Right lobe of liver (tissue), 4 donors: ENCODE measurements at regions not wholly inside any gene's neighbourhood (a gene's known extent, or its start where the extent isn't known, plus 50 kb on each side); places are given as distances from the start of the nearest gene placed in this dataset.

ENCODE experiments used
- CTCF ChIP-seq, 4 donors: fragments of 200-600 bp in 3 of 4; fragments of 450-650 bp in 1 of 4; IDR thresholded peaks; one replicate each; pipeline versions ENCODE4 v1.5.1 to v1.8.0; 2016 to 2022; ENCODE audit warnings: antibody characterized with exemption in 4 of 4, mild to moderate bottlenecking in 2 of 4
- POLR2A ChIP-seq: fragments of 450-650 bp; IDR thresholded peaks from one replicate; pipeline ENCODE4 v1.6.1; 2017; ENCODE audit warnings: antibody characterized with exemption, mild to moderate bottlenecking
- donor health status: DM: no; HTN: no; CAD: no.
- donor health status: DM: no; HTN: no; CAD: no.
- donor health status: DM: no; HTN: yes; CAD: no.

GRCh38 chr13:70842062-70842644 is 733.9 kb upstream of the KLHL1 start:
- TF ChIP-seq CTCF (IDR thresholded peaks at IDR 0.05) = no peak
- TF ChIP-seq POLR2A = no peak
